Erythroblast (primary cell): ENCODE measurements at regions not wholly inside any gene's neighbourhood (a gene's known extent, or its start where the extent isn't known, plus 50 kb on each side); places are given as distances from the start of the nearest gene placed in this dataset.

Experiments
- GATA1 ChIP-seq: IDR thresholded peaks from 2 replicates; pipeline ENCODE4 v1.6.1; 2011; ENCODE audit warnings: low read depth, mild to moderate bottlenecking, control low read depth, low read length, moderate library complexity
- POLR2A ChIP-seq: IDR thresholded peaks from 2 replicates; pipeline ENCODE4 v1.6.1; 2011; ENCODE audit warnings: mild to moderate bottlenecking, low read length

DNA sequence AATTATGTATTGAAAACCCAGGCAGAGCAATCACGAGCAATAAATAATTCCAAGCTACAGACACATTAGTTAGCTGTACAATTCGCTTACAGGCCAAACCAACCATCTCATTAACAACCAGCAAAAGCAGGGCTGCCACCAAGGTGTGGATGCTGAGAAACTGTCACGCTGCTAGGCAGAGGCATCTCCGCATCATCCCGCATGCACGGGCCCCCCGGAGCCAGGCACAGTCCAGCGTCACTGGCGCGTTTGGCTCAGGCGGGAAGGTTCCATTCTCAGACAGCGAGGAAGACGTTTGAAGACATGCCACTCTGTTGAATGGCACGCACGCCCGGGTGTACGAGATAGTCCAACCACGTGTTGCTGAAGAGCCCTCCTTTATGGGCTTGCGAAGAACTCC lies 184.0 kb downstream of the OLFM1 start:
- TF ChIP-seq POLR2A = no peak
- no peak for TF ChIP-seq GATA1
